ENCODE measurements at regions not wholly inside any gene's neighbourhood (a gene's known extent, or its start where the extent isn't known, plus 50 kb on each side); places are given as distances from the start of the nearest gene placed in this dataset.
"Not testable (repeated sequence)": the region's sequence is repeated elsewhere in the genome, so short reads cannot be mapped to it uniquely, and the experiment has no call there.

DNA sequence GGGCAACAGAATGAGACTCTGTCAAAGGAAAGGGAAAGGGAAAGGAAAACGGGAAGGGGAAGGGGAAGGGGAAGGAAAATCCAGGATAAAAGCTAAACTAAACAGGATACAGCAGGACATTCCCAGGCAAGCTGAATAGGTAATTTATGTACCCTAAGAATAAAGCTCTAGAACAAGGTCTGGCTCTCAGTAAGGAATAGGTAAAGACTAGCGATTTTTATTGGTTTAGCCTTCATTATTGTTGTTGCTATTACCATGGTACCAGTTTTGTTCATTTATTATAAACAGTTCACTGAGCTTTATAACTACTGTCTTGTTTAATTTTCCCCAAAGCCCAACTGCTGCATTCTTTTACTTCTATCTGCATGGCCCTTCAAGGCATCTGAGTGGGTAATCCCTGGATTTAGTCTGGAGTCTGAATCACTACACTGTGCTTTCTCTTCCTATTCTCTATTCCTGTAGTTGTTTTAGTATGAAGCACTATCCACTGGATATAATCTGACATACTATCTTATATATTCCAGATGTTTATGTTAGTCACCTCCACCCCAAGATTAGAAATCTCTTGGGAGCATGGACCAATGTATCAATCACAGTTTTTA lies 127.1 kb upstream of the TANK start:
- DNase-seq, result no peak

DNA sequence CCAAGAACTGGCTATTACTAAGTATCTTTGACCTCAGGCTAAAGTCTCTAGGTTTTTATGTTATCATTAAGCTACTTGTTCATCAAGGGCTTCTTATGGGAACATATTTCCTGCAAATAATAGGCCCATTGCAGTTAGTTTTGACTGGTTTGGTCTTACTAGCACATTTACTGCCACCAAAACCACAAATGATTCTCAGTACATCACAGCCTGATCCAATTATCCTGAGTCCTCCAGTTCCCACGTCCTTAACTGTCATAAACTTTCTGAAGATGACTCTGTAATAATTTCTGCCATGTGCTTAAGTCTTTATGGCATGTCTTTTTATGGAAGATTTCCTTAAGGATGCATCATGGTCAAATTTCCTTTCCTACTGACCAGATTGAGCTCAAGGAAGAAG lies 123.3 kb upstream of the TANK start:
- DNase-seq, result no peak

DNA sequence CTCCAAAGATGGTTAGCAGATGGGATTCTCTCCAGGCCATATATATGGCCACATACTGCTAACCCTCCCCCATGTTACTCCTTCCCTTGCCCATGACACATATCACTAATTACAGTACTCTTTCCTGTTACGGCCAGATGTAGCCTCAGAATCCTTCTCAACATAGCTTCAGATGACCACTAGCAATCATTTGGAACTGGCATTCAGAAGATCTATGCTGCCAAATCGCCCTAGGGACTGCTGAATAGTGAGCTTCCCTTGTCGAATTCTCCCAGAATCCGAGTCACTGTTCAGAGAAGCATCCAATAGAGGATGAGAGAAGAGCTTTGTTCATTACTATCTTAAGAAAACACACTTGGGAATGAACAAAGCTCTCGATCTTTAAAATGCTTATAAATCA lies 121.2 kb upstream of the TANK start:
- DNase-seq, result no peak

DNA sequence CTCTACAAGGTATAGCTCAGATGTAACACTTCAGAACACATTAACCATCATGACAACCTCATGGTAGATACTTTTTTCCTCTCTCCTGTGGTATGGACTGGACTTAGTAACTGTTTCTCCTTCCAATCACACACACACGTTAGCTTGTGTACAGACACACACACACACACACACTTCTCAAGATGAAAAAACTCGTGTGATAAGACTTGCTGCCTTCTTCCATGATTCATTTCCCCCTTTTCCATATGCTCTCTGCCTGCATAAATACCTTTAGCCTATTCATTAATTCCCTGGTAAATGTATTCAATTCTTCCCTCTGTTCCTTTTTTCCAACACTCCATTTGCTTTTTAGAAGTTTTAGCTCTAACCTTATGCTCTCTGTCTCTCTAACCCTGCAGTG lies 118.9 kb upstream of the TANK start:
- no peak for DNase-seq

DNA sequence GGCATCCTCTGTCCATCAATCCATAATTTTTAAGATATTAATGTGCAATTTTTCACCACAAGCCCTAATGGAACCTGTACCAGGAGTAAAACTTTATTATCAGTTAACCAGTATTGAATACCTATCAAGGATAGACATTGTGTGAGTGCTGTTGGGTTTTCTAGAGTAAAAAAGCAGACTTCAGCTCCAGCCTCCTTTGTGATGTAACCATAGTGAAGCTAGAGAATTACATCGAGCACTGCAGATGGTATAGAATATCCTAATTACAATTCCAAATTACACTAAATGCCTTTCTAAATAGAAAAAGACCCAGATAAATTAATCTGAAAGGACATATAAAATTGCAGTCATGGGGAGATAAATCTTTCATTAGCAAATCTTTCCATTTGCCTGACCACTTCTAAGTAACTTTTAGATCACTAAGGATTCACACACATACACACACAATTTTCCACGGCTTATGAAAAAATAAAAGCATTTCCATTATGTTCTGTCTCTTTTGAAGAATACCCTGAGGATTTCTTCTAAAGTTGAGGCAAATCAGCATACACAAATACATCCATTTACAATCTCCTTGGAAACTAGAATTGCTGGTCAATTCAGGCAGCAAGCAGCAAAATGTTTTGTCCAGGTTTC lies 117.1 kb upstream of the TANK start:
- DNase-seq, result no peak

DNA sequence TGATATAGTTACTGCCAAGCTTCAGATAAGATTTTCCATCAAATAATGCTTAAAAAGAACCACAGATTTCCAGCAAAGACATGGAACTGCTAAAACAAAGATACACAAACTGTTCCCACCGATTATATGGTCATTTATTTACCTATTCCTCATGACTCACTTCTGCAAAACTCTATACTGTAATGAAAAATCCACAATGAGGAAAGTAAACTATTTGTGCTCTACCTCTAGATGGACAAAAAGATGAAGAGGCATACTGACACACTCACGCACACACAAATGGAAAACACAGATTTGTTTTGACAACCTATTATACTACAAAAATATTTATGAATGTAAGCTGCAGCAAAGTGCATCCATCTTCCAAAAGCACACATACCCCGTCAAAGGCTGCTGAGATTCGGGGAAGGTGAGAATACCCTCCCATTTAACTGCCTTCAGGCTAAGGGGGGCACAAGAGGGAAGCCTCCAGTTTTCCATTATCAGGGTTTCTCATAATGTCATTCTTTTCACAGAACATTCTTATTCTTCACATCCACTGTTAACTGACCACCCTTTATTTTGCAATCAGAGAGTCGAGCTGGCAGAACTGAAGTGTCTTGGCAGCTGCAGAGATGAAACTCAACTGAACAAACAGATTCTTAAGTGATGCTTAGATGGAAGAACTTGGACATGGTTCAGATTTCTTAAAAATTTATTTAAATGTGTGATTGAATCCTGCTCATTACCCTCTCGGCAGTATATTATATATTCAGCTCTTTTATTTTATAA lies 115.9 kb upstream of the TANK start:
- no peak for DNase-seq

DNA sequence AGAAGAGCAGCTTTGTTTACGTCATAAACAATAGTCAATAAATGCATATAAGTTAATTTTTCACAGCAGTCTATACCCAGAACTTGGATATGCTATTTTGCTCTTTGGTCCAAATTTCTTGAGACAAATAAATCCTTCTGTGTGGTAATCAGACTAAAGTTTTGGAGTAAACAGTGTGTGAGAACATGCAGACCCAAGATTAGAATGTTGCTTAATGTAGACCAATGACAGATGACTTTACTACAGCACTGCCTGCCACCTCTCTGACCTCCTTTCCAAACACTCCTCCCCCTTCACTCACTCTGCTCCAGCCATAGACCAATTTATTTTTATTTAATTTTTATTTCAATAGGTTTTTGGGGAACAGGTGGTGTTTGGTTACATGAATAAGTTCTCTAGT lies 115.3 kb upstream of the TANK start:
- DNase-seq, result no peak

DNA sequence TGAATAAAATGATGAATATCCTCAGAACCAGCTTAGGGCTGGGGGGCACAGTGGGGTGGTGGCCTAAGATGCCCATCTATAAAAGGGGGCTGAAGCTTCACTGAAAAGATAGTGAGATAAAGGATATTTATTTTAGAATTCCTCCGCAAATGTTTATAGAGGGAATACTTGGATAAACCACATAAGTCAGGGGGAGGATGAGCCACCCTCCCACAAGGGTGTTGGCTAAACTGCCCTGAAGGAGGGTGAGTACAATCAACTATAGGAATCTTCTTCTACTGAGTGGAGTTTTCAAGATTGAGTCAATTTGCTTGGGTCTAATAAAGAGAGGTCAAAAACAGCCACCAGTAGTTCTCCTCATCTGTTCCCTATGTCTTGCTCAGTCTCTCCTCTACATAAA lies 114.5 kb upstream of the TANK start:
- DNase-seq, result no peak

DNA sequence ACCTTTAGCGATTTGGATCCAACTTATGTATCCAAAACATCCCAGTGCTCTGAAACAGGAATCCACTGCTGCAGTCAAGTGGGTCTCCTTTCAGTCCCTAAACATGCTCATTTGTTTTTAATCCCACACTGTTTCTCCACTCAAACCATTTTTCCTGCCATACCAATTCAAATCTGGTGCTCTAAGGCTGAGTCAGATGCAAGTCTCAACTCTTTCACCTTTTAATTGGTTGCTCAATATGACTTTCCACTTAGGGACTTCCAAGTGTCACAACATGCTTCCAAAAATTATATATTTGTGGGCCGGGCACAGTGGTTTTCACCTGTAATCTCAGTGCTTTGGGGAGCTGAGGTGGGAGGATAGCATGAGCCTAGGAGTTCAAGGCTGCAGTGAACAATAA lies 113.4 kb upstream of the TANK start:
- no peak for DNase-seq

DNA sequence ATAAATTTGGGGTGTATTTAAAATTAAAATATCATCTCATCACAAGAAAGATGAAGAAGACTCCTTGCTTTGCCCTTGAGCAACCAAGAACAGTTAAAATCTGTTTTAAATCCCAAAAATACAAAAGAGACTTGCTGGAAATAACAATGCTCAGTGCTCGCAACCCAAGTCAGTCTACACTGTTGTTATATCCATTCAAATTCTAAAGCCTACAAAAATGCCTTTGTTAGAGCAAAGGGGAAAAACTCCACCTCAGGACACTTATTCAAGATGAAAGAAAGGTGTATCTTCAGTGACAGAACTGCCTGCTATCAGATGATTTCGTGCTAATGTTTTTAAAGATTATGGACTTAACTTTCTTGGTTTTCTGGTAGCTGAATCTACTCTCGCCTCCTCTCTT lies 111.9 kb upstream of the TANK start:
- DNase-seq, result no peak

DNA sequence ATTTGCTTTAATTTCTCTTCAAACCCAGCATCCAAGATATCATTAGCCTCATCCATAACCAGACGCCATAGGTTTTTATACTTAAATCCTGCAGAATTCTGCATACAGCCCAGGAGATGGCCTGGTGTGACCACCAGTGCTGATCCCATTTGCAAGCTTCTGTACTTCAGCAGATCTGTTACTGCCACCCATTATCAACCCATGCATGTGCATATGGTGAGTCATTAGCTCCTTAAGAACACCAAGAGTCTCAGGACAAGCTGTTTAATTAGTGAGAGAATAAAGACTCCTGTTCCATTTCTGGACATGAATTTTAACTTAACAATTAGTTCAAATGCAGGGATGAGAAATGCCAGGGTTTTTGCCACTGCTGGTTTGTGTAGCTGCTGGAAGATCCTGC lies 110.7 kb upstream of the TANK start:
- DNase-seq, result no peak

DNA sequence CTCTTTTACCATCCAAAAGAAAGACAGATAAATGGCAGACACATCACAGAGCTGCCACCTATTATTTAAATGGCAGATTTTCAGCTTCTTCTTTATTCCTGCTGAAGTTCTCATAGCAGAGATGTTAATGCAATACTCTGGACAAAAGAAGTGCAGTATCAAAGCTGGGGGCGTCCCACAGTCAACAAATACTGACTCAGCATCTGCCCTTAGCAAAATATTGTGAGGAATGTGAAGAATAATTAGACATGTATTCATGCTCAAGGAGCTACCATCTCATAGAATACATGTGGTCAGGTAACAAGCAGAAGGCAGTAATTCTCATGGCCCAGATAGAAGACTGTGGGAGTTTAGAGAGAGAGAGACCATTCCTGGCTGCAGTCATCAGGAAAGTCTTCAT lies 108.0 kb upstream of the TANK start:
- no peak for DNase-seq

DNA sequence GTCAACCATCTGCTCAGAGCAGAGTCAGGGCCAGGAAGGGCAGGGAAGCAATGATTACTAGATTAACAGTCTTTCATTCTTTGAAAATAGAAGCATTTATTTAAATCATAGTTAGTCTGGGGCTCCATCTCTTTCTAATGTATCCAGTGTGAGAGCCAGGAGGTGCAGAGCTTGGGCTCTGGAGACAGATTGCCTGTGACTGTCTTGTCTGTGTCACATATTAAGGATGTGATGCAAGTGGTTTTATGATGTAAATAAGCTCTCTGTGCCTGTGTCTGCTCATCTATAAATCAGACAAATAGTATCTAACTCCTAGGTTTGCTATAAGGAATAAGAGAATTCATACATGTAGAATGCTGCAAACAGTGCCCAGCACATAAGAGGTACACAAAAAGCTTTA lies 104.9 kb upstream of the TANK start:
- DNase-seq, result no peak

DNA sequence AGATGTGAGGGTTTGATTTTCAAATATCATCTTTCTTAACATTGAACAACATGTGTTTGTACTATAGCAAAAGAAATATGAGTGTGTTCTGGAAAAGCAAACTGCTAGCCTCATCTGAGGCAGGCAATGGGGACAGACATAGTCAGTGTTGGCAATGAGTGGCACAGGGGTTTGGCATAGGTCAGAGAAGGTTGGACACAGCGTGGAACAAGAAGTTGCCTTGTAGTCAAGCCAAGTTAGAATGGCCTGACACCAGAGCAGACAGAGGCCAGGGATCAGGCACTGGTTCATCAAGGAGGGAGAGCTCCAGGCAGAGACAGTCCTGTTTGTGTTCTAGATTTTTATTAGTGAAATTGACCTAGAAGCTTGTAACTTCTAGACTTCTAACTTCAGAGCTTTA lies 100.8 kb upstream of the TANK start:
- DNase-seq, result no peak

DNA sequence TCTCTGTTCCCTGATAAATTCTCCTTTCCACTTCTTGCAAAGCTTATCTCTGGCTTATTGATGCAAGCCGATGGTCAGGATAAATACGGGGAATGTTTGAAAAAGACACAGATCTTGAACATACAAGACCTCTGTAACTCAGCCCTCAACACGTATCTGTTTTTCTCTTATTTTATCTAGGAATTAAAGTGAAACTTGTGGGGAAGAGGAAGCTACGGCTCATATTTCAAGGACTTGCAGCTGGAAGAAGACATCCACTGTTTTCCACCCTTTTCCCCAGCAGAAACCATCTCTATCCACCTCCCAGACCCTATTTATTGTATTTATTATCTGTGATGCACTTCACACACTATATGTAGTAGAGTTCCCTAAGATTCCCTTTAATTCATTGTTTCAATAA lies 98.4 kb upstream of the TANK start:
- no peak for DNase-seq

DNA sequence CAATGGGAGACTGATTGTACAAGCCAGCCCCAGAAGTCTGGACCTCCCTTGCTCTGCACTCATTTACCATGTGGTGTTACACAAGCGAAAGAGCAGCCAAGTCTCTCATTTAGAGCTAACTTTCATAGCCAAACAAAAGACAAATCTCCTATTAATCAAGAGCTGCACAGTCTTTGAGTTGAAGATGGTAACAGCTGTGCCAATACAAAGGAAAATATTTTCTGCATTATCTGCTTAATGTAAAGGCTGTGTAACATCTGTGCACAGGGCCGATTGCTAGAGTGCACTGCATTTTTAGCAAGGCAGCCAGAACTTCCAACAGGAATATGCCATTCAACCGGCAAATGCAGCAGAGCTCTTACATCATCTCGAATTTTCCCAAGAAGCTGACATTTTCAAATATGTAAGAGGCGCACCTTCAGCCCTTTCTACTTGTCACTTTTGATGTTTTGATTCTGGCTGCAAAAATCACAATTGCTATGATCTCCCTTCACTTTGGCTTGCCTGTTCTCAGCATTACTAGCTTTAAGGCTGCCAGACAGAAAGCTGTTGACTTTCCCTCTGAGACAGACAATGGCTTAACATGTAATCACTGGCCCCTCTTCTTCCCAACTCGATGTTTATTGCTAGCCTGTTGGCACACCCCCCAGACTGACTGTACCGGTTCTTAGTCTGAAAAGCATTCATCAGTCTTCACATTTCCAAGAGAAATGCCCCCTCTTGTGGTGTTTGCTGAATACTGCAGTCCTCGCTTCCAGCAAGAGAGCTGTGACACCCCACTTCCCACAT lies 96.9 kb upstream of the TANK start:
- peak; percentile 73 for DNase-seq

DNA sequence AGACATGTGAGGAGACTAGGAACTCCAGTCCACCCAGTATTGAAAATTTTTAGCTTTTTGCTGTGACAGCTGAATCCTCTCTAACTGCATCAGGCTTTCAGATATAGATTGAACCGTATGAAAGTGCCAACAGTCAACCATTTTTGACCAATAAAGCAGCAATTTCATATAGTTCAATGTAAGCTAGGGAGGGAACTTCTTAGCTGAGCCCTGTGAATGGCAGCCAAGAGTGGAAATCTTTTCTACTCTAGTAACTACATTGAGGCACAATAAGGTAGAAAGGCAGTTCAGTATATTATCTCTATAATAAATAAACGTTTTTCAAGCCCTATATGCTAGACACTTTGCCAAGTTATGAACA lies 96.3 kb upstream of the TANK start:
- DNase-seq, result no peak

DNA sequence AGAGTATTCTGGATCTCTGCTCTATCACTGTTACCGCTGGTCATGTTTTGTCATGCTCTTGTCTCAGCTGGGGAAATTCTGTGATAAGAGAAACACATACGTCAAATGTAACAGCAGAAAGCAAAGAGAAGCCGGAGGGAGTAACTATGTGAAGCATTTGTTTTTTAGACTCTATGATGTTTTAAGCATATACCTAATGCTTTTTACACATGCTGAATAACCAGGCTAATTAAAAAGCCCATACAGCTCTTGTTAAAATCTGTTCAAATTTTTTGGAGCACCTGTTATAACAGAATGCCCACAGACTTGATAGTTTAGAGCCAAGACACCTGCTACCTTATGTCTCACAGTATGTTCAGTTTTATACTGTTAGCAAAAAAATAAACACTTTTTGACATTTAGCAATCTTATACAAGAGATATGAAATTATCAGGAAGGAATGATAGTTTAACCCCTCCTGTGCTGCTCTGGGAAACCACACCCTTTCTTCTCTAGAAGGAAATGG lies 92.3 kb upstream of the TANK start:
- DNase-seq, result no peak

DNA sequence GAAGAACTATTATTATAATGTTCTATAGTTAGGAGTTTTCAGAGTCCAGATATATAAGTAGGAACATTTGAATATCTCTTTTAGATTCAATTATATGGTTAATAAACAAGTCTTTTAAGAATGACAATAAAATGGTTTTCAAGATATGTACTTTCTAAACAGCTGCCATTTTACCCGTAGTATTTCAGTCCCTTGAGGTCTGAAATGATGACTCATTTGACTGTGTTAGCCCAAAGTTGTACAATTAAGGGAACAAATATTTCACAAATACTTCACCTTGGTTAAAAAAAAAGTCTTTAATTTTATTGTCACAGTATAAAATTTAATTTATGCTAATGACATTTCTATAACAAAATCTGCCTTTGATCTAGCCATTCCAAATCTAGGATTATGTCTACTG lies 91.6 kb upstream of the TANK start:
- no peak for DNase-seq

DNA sequence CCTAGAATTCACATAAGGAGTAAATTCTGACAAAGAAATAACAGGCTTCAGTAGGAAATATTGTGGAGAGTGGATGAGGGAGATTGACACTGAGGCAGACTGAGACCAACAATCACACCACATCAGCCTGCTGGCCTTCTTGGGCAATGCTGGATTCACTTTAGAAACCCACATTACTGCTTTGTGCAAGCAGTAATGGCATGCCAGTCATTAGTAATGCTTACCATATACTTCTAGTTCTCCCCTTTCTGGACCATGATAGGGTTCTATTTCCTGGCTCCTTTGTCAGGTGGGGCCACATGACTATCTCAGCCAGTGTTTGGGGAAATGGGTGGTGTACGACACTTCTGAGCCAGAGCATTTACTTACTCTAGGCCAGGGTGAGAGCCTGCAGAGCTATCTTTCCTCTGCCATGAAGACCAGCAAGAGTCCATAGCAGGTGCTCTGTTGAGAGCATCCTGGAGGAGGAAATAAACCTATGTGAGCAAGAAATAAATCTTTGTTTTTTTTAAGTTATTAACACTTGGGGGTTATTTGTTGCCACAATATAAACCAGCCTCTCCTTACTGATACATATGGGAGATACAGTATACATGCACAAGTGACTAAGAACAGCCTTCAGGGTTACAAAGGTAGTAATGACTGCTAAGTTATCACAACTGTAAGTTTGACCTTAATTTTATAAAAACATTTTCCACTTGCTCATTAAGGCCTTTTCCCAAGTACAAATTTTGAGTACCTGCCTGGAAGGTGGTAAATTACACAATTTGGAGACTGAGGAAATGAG lies 89.3 kb upstream of the TANK start:
- no peak for DNase-seq

DNA sequence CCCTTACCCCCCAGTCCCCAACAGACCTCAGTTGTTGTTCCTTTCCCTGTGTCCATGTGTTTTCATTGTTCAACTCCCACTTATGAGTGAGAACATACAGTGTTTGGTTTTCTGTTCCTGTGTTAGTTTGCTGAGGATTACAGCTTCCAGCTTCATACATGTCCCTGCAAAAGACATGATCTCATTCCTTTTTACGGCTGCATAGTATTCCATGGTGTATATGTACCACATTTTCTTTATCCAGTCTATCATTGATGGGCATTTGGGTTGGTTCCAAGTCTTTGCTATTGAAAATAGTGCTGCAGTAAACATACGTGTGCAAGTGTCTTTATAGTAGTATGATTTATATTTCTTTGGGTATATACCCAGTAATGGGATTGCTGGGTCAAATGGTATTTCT lies 87.8 kb upstream of the TANK start:
- DNase-seq, result not testable (repeated sequence)

DNA sequence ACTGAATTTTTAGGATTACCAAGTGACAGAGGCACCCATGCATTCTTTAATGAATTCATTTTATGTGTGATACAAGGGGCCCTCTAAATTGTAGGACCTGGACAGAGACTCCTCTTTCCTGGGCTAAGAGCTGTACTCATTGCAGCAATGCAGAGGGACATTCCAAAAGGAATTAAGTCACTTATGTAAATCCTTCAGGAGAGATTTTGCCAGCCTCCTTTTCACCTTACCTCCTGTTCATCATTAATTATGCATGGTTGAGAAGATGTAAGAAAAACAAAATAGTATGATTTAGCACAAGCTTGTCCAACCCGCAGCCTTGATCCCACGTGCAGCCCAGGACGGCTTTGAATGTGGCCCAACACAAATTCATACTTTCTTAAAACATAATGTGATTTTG lies 84.5 kb upstream of the TANK start:
- no peak for DNase-seq

DNA sequence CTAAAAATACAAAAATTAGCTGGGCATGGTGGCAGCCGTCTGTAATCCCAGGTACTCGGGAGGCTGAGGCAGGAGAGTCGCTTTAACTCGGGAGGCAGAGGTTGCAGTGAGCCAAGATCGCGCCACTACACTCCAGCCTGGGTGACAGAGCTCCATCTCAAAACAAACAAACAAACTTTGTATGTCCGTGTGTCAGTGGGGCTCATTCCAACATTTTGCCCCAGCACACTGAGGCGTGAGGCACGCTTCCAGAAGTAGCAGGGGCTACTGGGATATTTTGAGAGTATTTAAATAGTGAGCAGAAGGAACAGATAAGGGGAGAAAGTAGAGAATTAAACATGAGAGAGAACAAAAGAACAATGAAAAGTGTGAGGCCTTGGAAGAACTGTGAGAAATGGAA lies 83.3 kb upstream of the TANK start:
- DNase-seq, result no peak

Measured in NCI-H774 (cell line).